NCI-H146 treated with DMSO at 0.1 percent for 48 hours (cell line): ENCODE measurements at regions not wholly inside any gene's neighbourhood (a gene's known extent, or its start where the extent isn't known, plus 50 kb on each side); places are given as distances from the start of the nearest gene placed in this dataset.

Source experiments
- DNase-seq: peaks from one replicate; lab custom pipeline; 2025; ENCODE audit not compliant: unreplicated experiment; lab: John Stamatoyannopoulos, UW

DNA sequence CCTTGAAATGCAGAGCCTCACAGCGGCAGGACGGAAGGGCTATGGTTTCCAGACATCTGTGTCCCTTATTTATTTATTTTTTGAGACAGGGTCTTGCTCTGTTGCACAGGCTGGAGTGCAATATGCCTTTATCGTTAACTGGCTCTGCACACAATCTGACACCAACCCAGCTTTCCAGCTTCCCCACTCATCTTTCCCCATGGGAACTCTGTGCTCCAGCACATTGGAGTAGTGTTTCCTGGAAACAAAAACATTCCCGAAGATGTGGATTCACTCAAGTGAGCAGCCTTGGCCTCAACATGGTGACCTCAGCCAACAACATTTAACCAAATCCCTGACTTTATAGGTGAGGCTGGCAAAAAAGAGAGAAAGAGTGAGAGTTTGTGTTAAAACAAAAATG is 307.1 kb downstream of the TMEM114 start:
- no peak for DNase-seq

GRCh38 chr16:8278031-8278580 is 312.2 kb downstream of the TMEM114 start:
- DNase-seq, result no peak

DNA sequence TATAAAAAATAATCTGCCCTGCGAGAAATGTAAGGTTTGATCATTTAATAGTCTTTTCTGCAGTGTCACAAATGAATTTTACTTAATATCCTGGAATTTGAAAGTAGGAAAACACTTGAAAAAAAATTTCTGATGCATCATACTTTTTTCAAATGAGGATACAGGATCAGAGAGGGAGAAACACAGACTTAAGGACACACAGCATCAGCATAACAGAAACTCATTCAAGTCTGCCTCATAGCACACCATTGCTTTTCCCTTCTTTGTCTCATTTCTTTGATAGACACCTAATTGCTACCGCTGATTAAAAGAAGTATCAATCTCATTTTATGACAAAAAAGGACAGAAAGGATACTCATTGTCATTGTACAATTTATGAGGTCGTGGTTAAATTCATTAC is 319.0 kb downstream of the TMEM114 start:
- DNase-seq, result no peak

- DNase-seq, result no peak
These were observed 328.0 kb downstream of the TMEM114 start for GRCh38 chr16:8262299-8262698.

GRCh38 chr16:8260140-8260539 is 330.2 kb downstream of the TMEM114 start:
- DNase-seq, result no peak

DNA sequence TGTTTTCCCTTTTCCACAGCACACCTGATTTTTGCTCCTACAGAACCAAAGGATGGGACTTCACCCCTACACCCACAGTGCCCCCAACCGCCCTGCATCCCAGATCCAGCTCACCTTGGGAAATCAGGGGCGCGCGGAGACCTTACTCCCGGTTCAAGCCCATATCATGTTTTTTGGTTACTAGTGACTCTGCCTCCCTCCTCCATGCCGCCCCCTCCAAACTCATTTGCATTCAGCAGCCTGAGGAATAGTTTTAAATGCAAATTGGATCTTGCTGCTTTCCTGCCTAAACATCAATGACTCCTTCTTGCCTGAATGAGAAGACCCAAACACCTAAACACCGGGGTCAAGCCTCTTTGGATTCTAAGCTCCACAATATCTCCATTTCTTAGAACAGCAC is 331.8 kb downstream of the TMEM114 start:
- no peak for DNase-seq

GRCh38 chr16:8257561-8257960 is 332.8 kb downstream of the TMEM114 start:
- DNase-seq, result no peak

- no peak for DNase-seq
These were observed 335.9 kb downstream of the TMEM114 start for GRCh38 chr16:8254405-8254804.

DNA sequence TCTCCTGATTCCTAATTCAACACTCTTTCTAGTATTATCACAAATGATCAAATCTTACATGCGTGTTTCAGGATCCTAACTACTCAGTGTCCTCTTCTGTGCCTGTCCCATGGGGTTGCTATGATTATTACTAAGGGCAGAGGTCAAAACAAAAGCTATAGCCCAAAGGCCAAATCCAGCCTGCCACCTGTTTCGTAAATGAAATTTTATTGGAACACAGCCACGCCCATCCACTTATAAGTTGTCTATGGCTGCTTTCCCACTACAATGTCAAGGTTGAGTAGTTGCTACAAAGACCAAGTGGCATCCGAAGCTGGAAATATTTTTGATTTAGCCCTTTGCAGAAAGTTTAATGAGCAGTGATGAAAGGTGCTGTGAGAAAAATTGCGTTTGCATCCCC is 336.6 kb downstream of the TMEM114 start:
- no peak for DNase-seq

- DNase-seq, result no peak
These were observed 338.6 kb downstream of the TMEM114 start for GRCh38 chr16:8251727-8252126.

DNA sequence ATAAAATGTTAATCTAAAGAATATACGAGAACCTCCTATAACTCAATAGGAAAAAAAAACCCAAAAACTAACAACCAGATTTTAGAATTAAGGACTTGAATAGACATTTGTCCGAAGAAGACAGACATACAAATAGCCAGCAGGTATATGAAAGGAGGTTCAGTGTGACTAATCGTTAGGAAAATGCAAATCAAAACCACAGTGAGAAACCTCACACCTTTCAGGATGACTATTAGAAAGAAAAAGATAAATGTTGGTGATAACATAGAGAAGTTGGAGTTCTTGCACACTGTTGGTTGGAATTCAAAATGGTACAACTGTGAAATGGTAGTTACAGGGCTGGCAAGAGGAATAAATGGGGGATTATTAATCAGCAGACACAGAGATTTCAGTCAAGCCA is 339.0 kb downstream of the TMEM114 start:
- no peak for DNase-seq

DNA sequence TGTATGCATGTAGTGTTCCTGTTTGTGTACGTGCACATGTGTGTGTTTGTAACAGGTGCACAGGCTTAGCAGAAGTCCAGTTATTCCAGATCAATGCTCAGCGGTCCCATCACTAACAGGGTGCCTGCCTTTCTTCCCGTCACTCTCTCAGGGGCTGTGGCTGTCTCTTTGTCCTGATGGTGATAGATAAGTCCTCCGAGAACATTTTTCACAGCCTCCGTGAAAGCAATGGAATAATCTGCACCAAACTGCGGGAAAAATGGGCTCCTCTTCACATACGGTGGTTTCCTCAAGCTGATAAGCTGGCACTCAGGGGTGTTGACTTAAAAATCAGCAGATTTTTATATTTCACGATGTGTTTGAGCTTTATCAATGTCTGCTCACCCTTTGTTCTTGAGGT is 342.3 kb downstream of the TMEM114 start:
- DNase-seq, result no peak

- DNase-seq, result no peak
These were observed 346.3 kb downstream of the TMEM114 start for GRCh38 chr16:8243981-8244380.

DNA sequence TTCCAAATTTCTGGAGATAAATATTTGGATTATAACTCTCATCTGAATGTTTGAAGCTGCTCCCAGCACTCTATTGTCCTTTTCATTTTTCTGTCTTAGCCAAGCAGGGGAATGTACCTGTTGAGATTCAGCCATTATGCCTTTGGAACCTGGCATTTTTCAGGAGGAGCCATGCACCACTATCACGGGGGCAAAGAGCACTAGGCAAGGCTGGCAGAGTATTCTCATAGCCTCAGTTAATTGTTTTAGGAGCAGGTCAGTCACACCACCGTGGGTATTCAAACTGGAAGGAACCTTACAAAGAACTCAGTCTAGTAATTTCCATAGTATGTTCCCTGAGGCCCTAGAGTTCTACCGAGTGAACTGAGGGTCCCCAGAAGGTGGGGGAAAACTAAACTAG is 348.9 kb downstream of the TMEM114 start:
- DNase-seq, result no peak

DNA sequence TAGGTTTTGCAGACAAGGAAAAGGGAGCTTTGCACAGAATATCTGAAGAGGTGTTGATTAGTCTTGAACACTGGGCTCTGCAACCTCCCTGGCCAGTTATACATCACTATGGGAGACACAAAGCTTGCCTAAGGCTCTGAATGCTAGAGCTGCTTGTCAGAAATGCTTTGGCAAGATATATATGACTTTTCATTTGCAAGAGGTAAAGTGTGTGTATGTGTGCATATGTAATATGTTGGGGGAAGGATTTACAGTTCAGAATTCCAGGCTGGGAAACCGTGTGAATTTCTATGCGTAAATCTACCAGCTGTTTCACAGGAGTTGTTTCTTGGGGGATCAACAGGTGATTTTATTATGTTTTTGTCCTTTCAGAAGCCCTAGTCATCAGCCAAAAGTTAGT is 350.9 kb downstream of the TMEM114 start:
- DNase-seq, result no peak

- no peak for DNase-seq
These were observed 352.9 kb downstream of the TMEM114 start for GRCh38 chr16:8237452-8237851.

DNA sequence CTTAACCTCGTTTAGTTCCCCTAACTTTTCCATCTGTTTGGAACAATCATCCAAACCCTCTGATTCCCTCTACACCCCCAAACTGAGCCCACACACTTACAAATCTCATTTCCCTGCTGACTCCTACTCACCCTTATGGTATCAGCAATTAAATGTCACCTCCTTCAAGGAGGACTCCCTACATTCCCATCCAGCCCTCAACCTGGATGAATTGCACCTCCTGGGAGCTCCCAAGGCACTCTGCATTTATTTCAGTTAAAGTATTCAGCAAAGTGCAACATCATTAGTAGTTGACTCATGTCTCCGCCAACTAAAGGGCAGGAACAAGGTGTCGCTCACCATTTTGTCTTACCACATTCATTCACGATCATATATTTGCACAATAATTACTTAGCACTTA is 353.5 kb downstream of the TMEM114 start:
- DNase-seq, result no peak

DNA sequence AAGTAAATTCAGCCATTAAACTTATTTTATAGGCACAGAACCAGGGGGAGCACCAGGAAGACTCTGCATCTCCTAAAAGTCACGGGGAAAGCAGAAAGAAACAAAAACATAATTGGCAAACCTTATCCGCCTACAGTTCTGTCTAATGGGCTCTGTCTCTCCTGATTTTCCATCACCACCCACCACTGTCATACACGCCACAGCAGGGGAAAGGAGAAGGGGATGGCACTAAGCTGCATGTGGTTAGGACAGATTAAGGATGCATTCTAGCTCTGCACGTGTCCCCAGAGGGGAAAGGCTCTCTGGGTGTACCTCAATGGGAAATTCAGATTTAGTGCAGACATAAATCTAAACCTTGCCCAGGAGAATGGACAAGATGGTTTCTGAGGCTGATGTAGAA is 359.8 kb downstream of the TMEM114 start:
- no peak for DNase-seq

- no peak for DNase-seq
These were observed 361.2 kb downstream of the TMEM114 start for GRCh38 chr16:8229011-8229520.

DNA sequence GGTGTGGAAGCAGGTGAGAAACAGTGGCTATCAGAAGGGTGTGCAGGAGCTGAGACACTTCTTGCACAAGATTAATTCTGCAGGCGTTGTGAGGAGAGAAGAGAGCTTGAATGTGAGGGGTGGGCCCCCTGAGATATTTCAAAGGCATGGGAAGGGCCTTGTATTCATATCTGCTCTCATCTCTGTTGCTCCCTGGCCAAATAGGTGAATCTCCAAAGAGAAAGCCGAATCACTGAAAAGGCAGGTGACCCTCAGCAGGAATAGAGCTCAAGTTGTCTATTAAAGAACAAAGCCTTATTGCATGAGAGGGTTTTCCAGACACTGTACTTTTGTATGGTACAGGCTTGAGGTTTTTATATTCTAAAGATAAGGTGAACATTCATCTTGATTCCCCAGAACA is 373.1 kb downstream of the TMEM114 start:
- DNase-seq, result no peak

- DNase-seq, result no peak
These were observed 385.5 kb downstream of the TMEM114 start for GRCh38 chr16:8204769-8205168.

DNA sequence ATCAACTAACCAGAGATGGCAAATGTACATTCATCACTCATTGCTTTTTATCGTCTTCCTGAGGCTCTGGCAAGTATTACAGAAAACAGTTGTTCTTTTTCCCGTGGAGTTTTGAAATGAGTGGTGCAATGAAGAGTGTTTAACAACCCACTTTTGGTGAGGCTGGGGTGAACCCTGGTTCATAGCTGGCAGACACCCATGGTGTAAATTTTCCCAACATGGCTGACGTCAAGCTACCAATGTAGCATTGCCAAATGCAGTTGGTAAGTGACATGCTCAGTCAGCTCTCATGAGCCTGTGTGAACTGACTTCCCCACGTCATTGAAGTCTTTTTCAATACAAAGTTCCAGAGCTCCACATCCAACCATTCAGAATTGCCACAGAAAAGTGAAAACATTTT is 386.2 kb downstream of the TMEM114 start:
- DNase-seq, result no peak

GRCh38 chr16:8203101-8203500 is 387.2 kb downstream of the TMEM114 start:
- no peak for DNase-seq

DNA sequence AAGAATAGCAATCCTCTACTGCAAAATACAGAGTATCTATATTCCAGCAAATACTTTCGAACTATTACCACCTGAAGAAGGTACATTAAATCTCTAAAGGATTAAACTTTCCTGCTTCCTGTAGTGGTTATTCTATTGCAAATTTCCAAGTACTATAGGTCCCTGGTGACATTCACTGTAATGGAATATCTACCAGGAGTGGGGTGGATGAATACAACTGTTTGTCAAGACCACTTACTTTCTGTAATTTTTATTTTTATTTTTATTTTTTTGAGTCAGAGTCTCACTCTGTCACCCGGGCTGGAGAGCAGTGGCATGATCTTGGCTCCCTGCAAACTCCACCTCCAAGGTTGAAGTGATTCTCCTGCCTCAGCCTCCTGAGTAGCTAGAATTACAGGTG is 389.5 kb downstream of the TMEM114 start:
- DNase-seq, result no peak
